KMS-11 (cell line): ENCODE measurements at regions not wholly inside any gene's neighbourhood (a gene's known extent, or its start where the extent isn't known, plus 50 kb on each side); places are given as distances from the start of the nearest gene placed in this dataset.

Source experiments
- H2AFZ ChIP-seq: fragments of 200-600 bp; sonication (generic); 2 replicates; pipeline ENCODE4 v1.6.1; 2016; ENCODE audit warnings: antibody characterized with exemption, mixed run types, low read depth
- H3K27ac ChIP-seq: fragments of 200-600 bp; sonication (generic); 2 replicates; pipeline ENCODE4 v1.6.1; 2016; ENCODE audit warnings: mild to moderate bottlenecking, mixed run types
- H3K27me3 ChIP-seq: fragments of 200-600 bp; sonication (generic); 2 replicates; pipeline ENCODE4 v1.6.1; 2017; ENCODE audit warnings: mild to moderate bottlenecking, low read depth, mixed run types, moderate library complexity; ENCODE audit not compliant: insufficient read depth
- H3K36me3 ChIP-seq: fragments of 200-600 bp; sonication (generic); 2 replicates; pipeline ENCODE4 v1.6.1; 2017; ENCODE audit warnings: mild to moderate bottlenecking, mixed run types; ENCODE audit not compliant: insufficient read depth
- H3K4me1 ChIP-seq: fragments of 200-600 bp; sonication (generic); 2 replicates; pipeline ENCODE4 v1.6.1; 2016; ENCODE audit warnings: mild to moderate bottlenecking, low read depth, mixed run types; ENCODE audit not compliant: poor library complexity, severe bottlenecking
- H3K4me2 ChIP-seq: fragments of 200-600 bp; sonication (generic); 2 replicates; pipeline ENCODE4 v1.7.0; 2016; ENCODE audit warnings: mild to moderate bottlenecking, mixed run types
- H3K4me3 ChIP-seq: fragments of 200-600 bp; sonication (generic); IDR thresholded peaks from 2 replicates; pipeline ENCODE4 v1.6.1; 2017; ENCODE audit warnings: low read depth, low read length, mixed read lengths; ENCODE audit not compliant: insufficient read depth
- H3K79me2 ChIP-seq: fragments of 200-600 bp; sonication (generic); 2 replicates; pipeline ENCODE4 v1.6.1; 2016; ENCODE audit warnings: low read depth, mixed run types; ENCODE audit not compliant: insufficient read depth
- H3K9ac ChIP-seq: fragments of 200-600 bp; sonication (generic); 2 replicates; pipeline ENCODE4 v1.6.1; 2016; ENCODE audit warnings: mild to moderate bottlenecking, mixed run types
- H4K20me1 ChIP-seq: fragments of 200-600 bp; sonication (generic); 2 replicates; pipeline ENCODE4 v1.6.1; 2016; ENCODE audit warnings: mild to moderate bottlenecking, mixed run types; ENCODE audit not compliant: insufficient read depth
- CTCF ChIP-seq: fragments of 200-600 bp; sonication (generic); conservative IDR thresholded peaks from 2 replicates; pipeline ENCODE4 v1.6.1; 2017; ENCODE audit warnings: low read depth, mild to moderate bottlenecking, antibody characterized with exemption, low read length, moderate library complexity, mixed read lengths

DNA sequence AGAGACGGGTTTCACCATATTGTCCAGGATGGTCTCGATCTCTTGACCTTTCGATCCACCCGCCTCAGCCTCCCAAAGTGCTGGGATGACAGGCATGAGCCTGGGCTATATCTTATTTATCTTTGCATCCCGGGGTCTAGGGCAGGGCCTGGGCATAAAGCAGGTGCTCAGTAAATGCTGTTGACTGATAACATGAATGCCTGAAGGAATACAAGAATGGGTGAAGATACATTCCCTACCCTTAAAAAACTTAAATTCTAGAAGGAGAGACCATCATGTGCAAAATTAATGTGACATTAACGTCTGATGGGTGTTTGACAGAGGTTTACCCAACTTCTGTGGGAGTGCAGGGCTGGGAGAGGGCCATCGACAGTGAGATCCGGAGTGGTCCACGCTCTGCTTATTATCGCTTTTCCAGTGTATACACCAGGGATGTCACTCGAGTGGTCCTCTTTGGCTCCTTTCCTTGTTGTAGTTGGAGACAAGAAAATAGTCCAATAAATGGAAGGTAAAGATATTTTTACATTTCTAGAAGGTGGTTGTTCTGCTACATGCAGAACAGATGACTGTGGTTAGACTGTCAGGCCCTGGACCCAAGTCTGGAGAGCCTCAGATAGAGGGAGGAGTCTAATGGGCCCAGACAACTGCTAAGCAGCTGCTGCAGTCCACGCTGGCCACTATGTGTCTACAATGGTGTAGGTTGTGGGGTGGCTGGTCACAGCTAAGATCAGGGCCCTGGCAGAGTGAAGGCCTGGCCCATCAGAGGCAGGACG, 131.7 kb downstream of the MYCN start:
- no peaks in the 10 kb centered on the region for H3K79me2 ChIP-seq
- H3K27me3 ChIP-seq, result no peaks in the 10 kb centered on the region
- no peaks in the 10 kb centered on the region for H4K20me1 ChIP-seq
- H3K4me3 ChIP-seq, result no peak overlapping the region
- TF ChIP-seq CTCF, result no peak
- no peak overlapping the region for H3K4me2 ChIP-seq
- no peak overlapping the region for H3K27ac ChIP-seq
- H3K4me1 ChIP-seq, result no peaks in the 10 kb centered on the region
- H2AFZ ChIP-seq, result no peak overlapping the region
- no peaks in the 10 kb centered on the region for H3K36me3 ChIP-seq
- H3K9ac ChIP-seq, result no peak overlapping the region

DNA sequence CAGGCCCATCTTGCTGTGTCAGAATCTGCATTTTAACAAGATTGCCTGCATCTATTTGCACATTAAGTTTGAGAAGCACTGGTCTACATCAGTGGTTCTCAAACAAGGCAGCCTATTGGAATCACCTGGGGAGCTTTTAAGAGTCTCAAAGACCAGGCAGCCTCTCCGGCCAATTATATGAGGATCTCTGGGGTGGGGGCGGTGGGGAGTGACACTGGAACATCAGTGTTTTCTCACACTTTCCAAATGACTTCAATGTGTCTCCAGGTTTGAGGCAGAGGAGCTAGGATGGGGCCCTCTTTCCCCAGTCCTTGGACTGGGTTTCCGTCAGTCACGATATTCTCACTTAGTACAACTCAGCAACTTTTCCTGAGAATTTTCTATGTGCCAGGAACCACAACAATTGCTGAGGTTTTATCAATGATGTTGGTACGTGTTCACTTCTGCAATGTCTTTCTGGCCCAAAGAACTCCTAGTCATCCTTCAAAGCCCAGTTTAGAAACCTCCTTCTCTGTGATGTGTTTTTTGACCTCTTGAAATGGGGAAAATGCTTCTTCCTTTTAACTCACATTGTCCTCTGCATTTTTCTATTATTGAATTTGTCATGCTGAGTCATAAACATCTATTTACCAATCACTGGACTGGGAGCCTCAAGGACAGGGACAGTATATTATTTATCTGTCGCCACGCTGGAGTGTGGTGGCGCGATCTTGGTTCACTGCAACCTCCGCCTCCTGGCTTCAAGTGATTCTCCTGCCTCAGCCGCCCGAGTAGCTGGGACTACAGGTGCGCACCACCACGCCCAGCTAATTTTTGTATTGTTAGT, 130.9 kb downstream of the MYCN start:
- no peak overlapping the region for H2AFZ ChIP-seq
- H3K36me3 ChIP-seq, result no peaks in the 10 kb centered on the region
- H4K20me1 ChIP-seq, result no peaks in the 10 kb centered on the region
- no peaks in the 10 kb centered on the region for H3K79me2 ChIP-seq
- H3K4me1 ChIP-seq, result no peaks in the 10 kb centered on the region
- H3K4me2 ChIP-seq, result no peak overlapping the region
- H3K4me3 ChIP-seq, result no peak overlapping the region
- H3K9ac ChIP-seq, result no peak overlapping the region
- H3K27me3 ChIP-seq, result no peaks in the 10 kb centered on the region
- no peak overlapping the region for H3K27ac ChIP-seq
- TF ChIP-seq CTCF, result no peak

DNA sequence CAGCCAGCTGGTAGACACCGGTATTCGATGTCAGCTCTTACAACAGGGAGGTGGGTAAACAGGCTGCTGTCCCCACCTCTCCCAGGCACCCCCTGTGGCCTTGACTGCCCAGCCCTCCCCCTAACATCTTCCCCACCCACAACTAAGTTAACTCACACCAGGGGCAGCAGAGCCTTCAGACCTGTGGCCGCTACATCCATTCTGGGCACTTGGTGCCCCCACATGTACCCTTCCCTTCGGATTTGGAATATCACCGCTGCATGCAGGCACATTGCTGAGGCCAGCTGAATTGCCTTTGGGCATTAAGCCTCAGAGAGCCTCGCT, 130.3 kb downstream of the MYCN start:
- Histone ChIP-seq H3K27me3 (no peaks in the 10 kb centered on the region), H3K9ac (no peak overlapping the region), H3K4me1 (no peaks in the 10 kb centered on the region), H3K27ac (no peak overlapping the region), H3K4me3 (no peak overlapping the region), H3K79me2 (no peaks in the 10 kb centered on the region), H3K36me3 (no peaks in the 10 kb centered on the region), H3K4me2 (no peak overlapping the region), H2AFZ (no peak overlapping the region), H4K20me1 (no peaks in the 10 kb centered on the region)
- no peak for TF ChIP-seq CTCF

- H3K4me2 ChIP-seq, result no peak overlapping the region
Measured at GRCh38 chr2:16069933-16070647, 129.7 kb downstream of the MYCN start.

More at GRCh38 chr2:16069933-16070647, 129.7 kb downstream of the MYCN start:
- no peak for TF ChIP-seq CTCF
- Histone ChIP-seq H3K36me3 (no peaks in the 10 kb centered on the region), H3K27me3 (no peaks in the 10 kb centered on the region), H3K27ac (no peak overlapping the region), H3K4me1 (no peaks in the 10 kb centered on the region), H3K4me3 (no peak overlapping the region), H4K20me1 (no peaks in the 10 kb centered on the region), H3K79me2 (no peaks in the 10 kb centered on the region), H2AFZ (no peak overlapping the region), H3K9ac (no peak overlapping the region)
